IMR-90 (cell line): ENCODE measurements at regions not wholly inside any gene's neighbourhood (a gene's known extent, or its start where the extent isn't known, plus 50 kb on each side); places are given as distances from the start of the nearest gene placed in this dataset.

Experiments
- ATAC-seq: fragments of 200-7000 bp; cut with Tn5 transposase; 2 replicates; pipeline ENCODE4 v1.9.1; 2020; ENCODE audit warnings: low read depth, mild to moderate bottlenecking, moderate library complexity
- BruUV-seq: library from RNA; stranded (reverse); fragments of 400-500 nt; replicated peaks from 2 replicates; lab custom pipeline; 2021; lab: Mats Ljungman, UMichigan
- CTCF ChIA-PET: fragments of 300-600 bp; formaldehyde crosslinking; extraction: SDS; loops from one replicate; lab custom pipeline; 2021; ENCODE audit warnings: antibody characterized with exemption; lab: Yijun Ruan, JAX
- POLR2A ChIA-PET: fragments of 300-600 bp; sonication (Branson Sonifier 250); formaldehyde crosslinking; loops from one replicate; lab custom pipeline; 2022; ENCODE audit warnings: antibody characterized with exemption; ENCODE audit not compliant: unreplicated experiment; lab: Charles Lee
- DNase-seq: peaks from one replicate; pipeline ENCODE4 v3.0.0; 2013
- H2AFZ ChIP-seq: replicated peaks from 2 replicates; pipeline ENCODE3; 2013; ENCODE audit warnings: low read length, mild to moderate bottlenecking; ENCODE audit not compliant: poor library complexity
- H2AK5ac ChIP-seq: 2 replicates; pipeline ENCODE4 v1.6.1; 2013; ENCODE audit warnings: low read depth, low read length, inconsistent platforms
- H2AK9ac ChIP-seq: replicated peaks from 2 replicates; pipeline ENCODE3; 2013; ENCODE audit warnings: mild to moderate bottlenecking, low read depth, low read length, moderate library complexity; ENCODE audit not compliant: poor library complexity
- H2BK120ac ChIP-seq: 2 replicates; pipeline ENCODE4 v1.6.1; 2013; ENCODE audit warnings: low read depth, low read length, inconsistent platforms
- H2BK15ac ChIP-seq: 3 replicates; pipeline ENCODE4 v1.6.1; 2013; ENCODE audit warnings: low read depth, low read length, inconsistent platforms
- H2BK20ac ChIP-seq: 2 replicates; pipeline ENCODE4 v1.6.1; 2013; ENCODE audit warnings: low read depth, mild to moderate bottlenecking, inconsistent platforms, low read length, moderate library complexity
- H2BK5ac ChIP-seq: 2 replicates; pipeline ENCODE4 v1.6.1; 2013; ENCODE audit warnings: mild to moderate bottlenecking, low read depth, low read length, inconsistent platforms; ENCODE audit not compliant: poor library complexity, severe bottlenecking
- H3K14ac ChIP-seq: replicated peaks from 2 replicates; pipeline ENCODE4 v1.6.1; 2013; ENCODE audit warnings: low read depth, low read length, inconsistent platforms
- H3K18ac ChIP-seq: 2 replicates; pipeline ENCODE4 v1.6.1; 2013; ENCODE audit warnings: low read depth, low read length, control low read depth
- H3K23ac ChIP-seq: 2 replicates; pipeline ENCODE4 v1.6.1; 2013; ENCODE audit warnings: low read depth, low read length, inconsistent platforms
- H3K27ac ChIP-seq: 2 replicates; pipeline ENCODE4 v1.5.1; 2013; ENCODE audit warnings: mild to moderate bottlenecking, control low read depth, low read length; ENCODE audit not compliant: insufficient read depth
- H3K27me3 ChIP-seq: 2 replicates; pipeline ENCODE4 v1.6.1; 2013; ENCODE audit warnings: low read length; ENCODE audit not compliant: control insufficient read depth, insufficient read depth
- H3K36me3 ChIP-seq: 2 replicates; pipeline ENCODE4 v1.6.1; 2013; ENCODE audit warnings: low read length, mixed read lengths; ENCODE audit not compliant: control insufficient read depth, insufficient read depth
- H3K4ac ChIP-seq: 2 replicates; pipeline ENCODE4 v1.6.1; 2013; ENCODE audit warnings: low read depth, low read length, inconsistent platforms
- H3K4me1 ChIP-seq: 2 replicates; pipeline ENCODE4 v1.6.1; 2013; ENCODE audit warnings: low read length, mixed read lengths; ENCODE audit not compliant: control insufficient read depth, insufficient read depth
- H3K4me2 ChIP-seq: 2 replicates; pipeline ENCODE4 v1.6.1; 2013; ENCODE audit warnings: low read depth, mild to moderate bottlenecking, control low read depth, low read length, moderate library complexity
- H3K4me3 ChIP-seq: 2 replicates; pipeline ENCODE4 v1.5.1; 2013; ENCODE audit warnings: low read depth, mild to moderate bottlenecking, control low read depth, low read length, moderate library complexity; ENCODE audit not compliant: insufficient read depth
- H3K56ac ChIP-seq: 2 replicates; pipeline ENCODE4 v1.6.1; 2013; ENCODE audit warnings: low read length, inconsistent platforms; ENCODE audit not compliant: insufficient read depth; ENCODE audit errors: extremely low read depth
- H3K79me1 ChIP-seq, 2 experiments: 2 replicates each; pipeline ENCODE4 v1.6.1; 2013; ENCODE audit warnings: low read length in 2 of 2, inconsistent platforms in 1 of 2, low read depth in 1 of 2
- H3K9ac ChIP-seq: 2 replicates; pipeline ENCODE4 v1.6.1; 2013; ENCODE audit warnings: low read depth, low read length, control low read depth
- H3K9me1 ChIP-seq: 2 replicates; pipeline ENCODE4 v1.6.1; 2013; ENCODE audit warnings: low read length, inconsistent platforms; ENCODE audit not compliant: insufficient read depth
- H3K9me3 ChIP-seq: 2 replicates; pipeline ENCODE4 v1.6.1; 2013; ENCODE audit warnings: low read length; ENCODE audit not compliant: control insufficient read depth, insufficient read depth
- H4K20me1 ChIP-seq: 2 replicates; pipeline ENCODE4 v1.6.1; 2013; ENCODE audit warnings: low read length, inconsistent platforms; ENCODE audit not compliant: insufficient read depth
- H4K5ac ChIP-seq: 2 replicates; pipeline ENCODE4 v1.6.1; 2013; ENCODE audit warnings: mild to moderate bottlenecking, low read depth, low read length, control low read depth
- H4K8ac ChIP-seq, 2 experiments: 2 replicates each; pipeline ENCODE4 v1.6.1; 2013; ENCODE audit warnings: low read depth in 2 of 2, low read length in 2 of 2, control low read depth in 1 of 2, inconsistent platforms in 1 of 2
- H4K91ac ChIP-seq: 2 replicates; pipeline ENCODE4 v1.6.1; 2013; ENCODE audit warnings: low read depth, low read length, inconsistent platforms; ENCODE audit not compliant: insufficient read depth
- MAZ ChIP-seq: IDR thresholded peaks from 2 replicates; pipeline ENCODE4 v1.6.1; 2012; ENCODE audit warnings: low read depth, mild to moderate bottlenecking, low read length, improper control_type of control experiment, moderate library complexity, borderline replicate concordance
- WGBS, 2 experiments: methylation state at CpG; one replicate each; pipeline versions ENCODE4 v1.1.5 to v1.1.7; 2013; ENCODE audit warnings: missing lambda C conversion rate in 2 of 2; ENCODE audit not compliant: insufficient read length in 1 of 2; ENCODE audit errors: extremely low coverage in 2 of 2; 5-methylcytosine and 5-hydroxymethylcytosine counted together
- dilution Hi-C: fragments of 300-500 bp; cut with HindIII; formaldehyde crosslinking; loops from one replicate; pipeline ENCODE4 v1.14.3; 2018; ENCODE audit warnings: low sequenced_read_pairs; ENCODE audit not compliant: unreplicated experiment
- in situ Hi-C: fragments of 300-500 bp; cut with MboI; formaldehyde crosslinking; loops from 3 replicates; pipeline ENCODE4 v1.14.3; 2019; ENCODE audit warnings: low sequenced_read_pairs, inconsistent platforms, mixed read lengths
- intact Hi-C: fragments of 100-400 bp; cut with micrococcal nuclease; formaldehyde crosslinking; loops from 2 replicates; pipeline ENCODE4 v1.10.0; 2022
- TF ChIP-seq, protein P1 (sequence below): conservative IDR thresholded peaks from 2 replicates; pipeline ENCODE4 v1.5.1; 2012; ENCODE audit warnings: mild to moderate bottlenecking, low read depth, low read length, improper control_type of control experiment

DNA sequence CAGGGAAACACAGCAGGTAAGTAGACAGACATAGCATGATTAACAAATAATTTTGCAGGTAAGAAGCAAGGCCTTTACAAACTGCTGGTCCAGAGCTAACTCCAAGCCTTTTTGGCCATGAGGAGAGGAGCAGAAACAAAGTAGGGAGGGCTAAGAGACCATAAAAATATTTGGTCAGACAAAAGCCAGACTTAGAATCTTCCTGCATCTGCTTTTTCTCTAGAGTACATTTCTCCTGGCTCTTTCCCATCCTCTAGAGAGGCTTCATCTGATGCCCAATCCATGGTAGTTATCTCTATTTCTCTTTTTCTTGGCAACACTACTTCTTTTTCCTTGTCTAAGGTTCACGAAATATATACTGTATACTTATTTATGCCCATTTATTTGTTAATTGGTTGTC is 577.1 kb downstream of the PIK3C3 start:
- H3K56ac ChIP-seq = no peak overlapping the region
- ATAC-seq (no peak), DNase-seq (no peak)
- no peaks in the 10 kb centered on the region for H3K79me1 ChIP-seq
- in situ Hi-C loops = no loop called here
- POLR2A ChIA-PET = no interaction called here
- whole genome bisulfite sequencing, 2 experiments = no CpG with 5 or more reads among the region's 1 CpG
- no peak overlapping the region for H3K18ac ChIP-seq
- H3K23ac ChIP-seq = no peak overlapping the region
- no peak overlapping the region for H4K8ac ChIP-seq
- H2BK120ac ChIP-seq = no peak overlapping the region
- no peaks in the 10 kb centered on the region for H3K9me1 ChIP-seq
- H3K4me3 ChIP-seq = no peak overlapping the region
- H3K36me3 ChIP-seq = no peaks in the 10 kb centered on the region
- H3K9me3 ChIP-seq = peaks cover 4% of the 10 kb centered on the region
- no peaks in the 10 kb centered on the region for H3K4me1 ChIP-seq
- H2AFZ ChIP-seq = no peak overlapping the region
- no peak overlapping the region for H3K4me2 ChIP-seq
- no peaks in the 10 kb centered on the region for H3K27me3 ChIP-seq
- no peak overlapping the region for H3K4ac ChIP-seq
- H4K91ac ChIP-seq = no peak overlapping the region
- H2AK9ac ChIP-seq = no peak overlapping the region
- H4K5ac ChIP-seq = no peak overlapping the region
- H3K14ac ChIP-seq = no peak overlapping the region
- no peak overlapping the region for H2BK20ac ChIP-seq
- no peaks in the 10 kb centered on the region for H4K20me1 ChIP-seq
- no peak overlapping the region for H3K27ac ChIP-seq
- BruUV-seq = no TSS peak
- CTCF ChIA-PET = no interaction called here
- no peak for TF ChIP-seq MAZ
- TF ChIP-seq, protein P1, sequence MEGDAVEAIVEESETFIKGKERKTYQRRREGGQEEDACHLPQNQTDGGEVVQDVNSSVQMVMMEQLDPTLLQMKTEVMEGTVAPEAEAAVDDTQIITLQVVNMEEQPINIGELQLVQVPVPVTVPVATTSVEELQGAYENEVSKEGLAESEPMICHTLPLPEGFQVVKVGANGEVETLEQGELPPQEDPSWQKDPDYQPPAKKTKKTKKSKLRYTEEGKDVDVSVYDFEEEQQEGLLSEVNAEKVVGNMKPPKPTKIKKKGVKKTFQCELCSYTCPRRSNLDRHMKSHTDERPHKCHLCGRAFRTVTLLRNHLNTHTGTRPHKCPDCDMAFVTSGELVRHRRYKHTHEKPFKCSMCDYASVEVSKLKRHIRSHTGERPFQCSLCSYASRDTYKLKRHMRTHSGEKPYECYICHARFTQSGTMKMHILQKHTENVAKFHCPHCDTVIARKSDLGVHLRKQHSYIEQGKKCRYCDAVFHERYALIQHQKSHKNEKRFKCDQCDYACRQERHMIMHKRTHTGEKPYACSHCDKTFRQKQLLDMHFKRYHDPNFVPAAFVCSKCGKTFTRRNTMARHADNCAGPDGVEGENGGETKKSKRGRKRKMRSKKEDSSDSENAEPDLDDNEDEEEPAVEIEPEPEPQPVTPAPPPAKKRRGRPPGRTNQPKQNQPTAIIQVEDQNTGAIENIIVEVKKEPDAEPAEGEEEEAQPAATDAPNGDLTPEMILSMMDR = no peak
- no peak overlapping the region for H2BK15ac ChIP-seq
- intact Hi-C loops = loop anchor here (5.0 kb wide), 1 partner anchor 930 kb away; no protein-coding TSS in a partner anchor
- no peak overlapping the region for H2BK5ac ChIP-seq
- H2AK5ac ChIP-seq = no peak overlapping the region
- no peak overlapping the region for H3K9ac ChIP-seq
- dilution Hi-C loops = no loop called here
